BJ (cell line): ENCODE measurements at regions not wholly inside any gene's neighbourhood (a gene's known extent, or its start where the extent isn't known, plus 50 kb on each side); places are given as distances from the start of the nearest gene placed in this dataset. TPM values are rescaled to one million over a fixed set of nuclear protein-coding genes. Genes with fewer than 3 reads are reported as not detected.

ENCODE experiments used
- CTCF ChIA-PET: fragments of 350-600 bp; formaldehyde crosslinking; extraction: SDS; loops from one replicate; lab custom pipeline; 2021; ENCODE audit warnings: antibody characterized with exemption, inconsistent platforms; lab: Yijun Ruan, JAX
- POLR2A ChIA-PET: fragments of 300-600 bp; sonication (Branson Sonifier 250); formaldehyde crosslinking; extraction: SDS; loops from one replicate; lab custom pipeline; 2021; ENCODE audit warnings: antibody characterized with exemption; lab: Charles Lee
- DNase-seq: peaks from one replicate; pipeline ENCODE4 v3.0.0-alpha.2; 2011; ENCODE audit warnings: low read depth
- H3K27me3 ChIP-seq: 2 replicates; pipeline ENCODE4 v1.6.0; 2011; ENCODE audit warnings: low read length; ENCODE audit not compliant: control insufficient read depth, insufficient read depth
- H3K36me3 ChIP-seq: 2 replicates; pipeline ENCODE4 v1.5.1; 2011; ENCODE audit warnings: low read length; ENCODE audit not compliant: control insufficient read depth, insufficient read depth
- H3K4me3 ChIP-seq: 2 replicates; pipeline ENCODE4 v1.5.1; 2011; ENCODE audit warnings: low read depth, mild to moderate bottlenecking, control low read depth, low read length
- CTCF ChIP-seq: IDR thresholded peaks from 2 replicates; pipeline ENCODE4 v1.5.1; 2011; ENCODE audit warnings: low read depth, mild to moderate bottlenecking, control low read depth, inconsistent platforms, low read length, moderate library complexity; ENCODE audit not compliant: insufficient read depth
- small RNA-seq: library from RNA; depleted of rRNA; stranded (forward); fragments of <200 nt; gene quantifications from one replicate; pipeline ENCODE3, GENCODE V24; 2012; ENCODE audit warnings: low replicate concordance, low read depth; ENCODE audit not compliant: insufficient read length

DNA sequence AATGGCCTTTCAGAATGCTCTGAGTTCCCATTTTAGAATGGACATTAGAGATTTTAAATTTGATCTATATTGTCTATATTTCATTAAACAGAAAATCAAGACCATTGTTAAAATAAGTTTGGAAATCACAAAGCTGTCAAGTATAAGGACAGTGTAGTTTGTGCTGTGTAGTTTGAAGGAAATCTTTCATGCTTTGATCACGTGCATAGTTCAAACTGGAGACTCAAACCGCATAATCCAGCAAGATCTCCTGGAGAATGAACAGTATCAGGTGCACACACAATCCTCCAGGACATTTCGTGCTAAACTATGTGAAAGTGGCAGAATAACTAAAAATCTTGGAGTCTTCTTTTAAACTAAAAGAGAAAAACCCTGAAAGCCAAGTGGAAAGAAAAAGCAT, 60.8 kb upstream of the TBXT start:
- CTCF ChIA-PET = no interaction called here
- no peaks in the 10 kb centered on the region for H3K36me3 ChIP-seq
- no peak for TF ChIP-seq CTCF
- no peaks in the 10 kb centered on the region for H3K27me3 ChIP-seq
- no peak overlapping the region for H3K4me3 ChIP-seq
- DNase-seq = no peak
- POLR2A ChIA-PET = no interaction called here

DNA sequence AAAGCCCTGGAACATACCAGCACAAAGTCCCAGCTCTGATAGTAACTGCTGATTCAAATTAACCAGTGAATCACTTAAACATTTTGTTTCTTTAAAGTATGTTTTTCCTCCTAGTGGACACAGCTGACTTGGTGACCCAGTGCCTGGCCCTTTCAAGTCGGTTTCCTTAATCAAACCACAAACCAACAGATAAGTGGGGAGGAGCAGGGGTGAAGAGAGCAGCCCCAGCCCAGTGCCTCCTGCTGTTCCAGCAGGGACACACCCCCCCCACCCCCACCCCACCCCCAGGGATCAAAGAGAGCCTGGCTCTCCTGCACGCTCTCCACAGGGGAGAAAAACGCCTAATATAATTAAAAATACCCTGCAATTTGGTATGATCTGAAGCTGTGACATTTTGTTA, 55.4 kb upstream of the TBXT start:
- CTCF ChIA-PET = no interaction called here

DNA sequence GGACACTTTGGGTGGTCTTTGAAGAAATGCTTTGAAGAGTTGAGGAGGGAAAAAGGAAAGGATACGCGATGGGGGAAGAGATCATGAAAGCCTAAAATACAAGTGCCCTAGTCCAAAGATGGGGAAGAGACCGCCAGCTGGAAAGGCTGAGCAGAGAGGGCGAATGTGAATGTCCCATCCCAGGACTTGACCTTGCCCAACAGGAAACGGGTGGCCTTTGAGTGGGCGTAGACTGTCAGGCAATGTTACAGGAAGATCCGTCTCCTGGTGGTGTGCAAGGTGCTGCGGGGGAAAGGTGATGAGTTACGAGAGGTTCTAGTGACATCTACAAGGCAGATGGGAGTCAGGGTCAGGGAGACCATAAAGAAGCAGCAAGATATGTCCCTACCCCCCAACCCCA, 55.0 kb upstream of the TBXT start:
- ChIA-PET CTCF (no interaction called here), POLR2A (no interaction called here)
- no peaks in the 10 kb centered on the region for H3K27me3 ChIP-seq
- no peak overlapping the region for H3K4me3 ChIP-seq
- no peaks in the 10 kb centered on the region for H3K36me3 ChIP-seq
- no peak for DNase-seq
- TF ChIP-seq CTCF = no peak

More for the DNA sequence above, 55.4 kb upstream of the TBXT start:
- POLR2A ChIA-PET = no interaction called here
- TF ChIP-seq CTCF = no peak
- H3K27me3 ChIP-seq = no peaks in the 10 kb centered on the region
- no peak for DNase-seq
- no peaks in the 10 kb centered on the region for H3K36me3 ChIP-seq
- H3K4me3 ChIP-seq = no peak overlapping the region

DNA sequence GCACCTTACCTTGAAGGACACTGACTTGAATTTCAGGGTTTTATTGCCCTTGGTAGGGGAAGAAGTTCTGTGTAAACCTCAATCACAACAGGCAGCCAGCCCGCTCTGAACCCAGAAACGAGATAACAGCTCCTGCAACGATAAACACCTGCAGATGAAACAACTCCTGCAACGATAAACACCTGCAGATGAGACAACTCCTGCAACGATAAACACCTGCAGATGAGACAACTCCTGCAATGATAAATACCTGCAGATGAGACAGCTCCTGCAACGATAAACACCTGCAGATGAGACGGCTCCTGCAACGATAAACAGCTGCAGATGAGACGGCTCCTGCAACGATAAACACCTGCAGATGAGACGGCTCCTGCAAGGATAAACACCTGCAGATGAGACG, 54.0 kb upstream of the TBXT start:
- ChIA-PET POLR2A (no interaction called here), CTCF (no interaction called here)
- Histone ChIP-seq H3K27me3 (no peaks in the 10 kb centered on the region), H3K4me3 (no peak overlapping the region), H3K36me3 (no peaks in the 10 kb centered on the region)
- DNase-seq = no peak
- no peak for TF ChIP-seq CTCF

- no peak for DNase-seq
- no peaks in the 10 kb centered on the region for H3K27me3 ChIP-seq
- POLR2A ChIA-PET = no interaction called here
- no peaks in the 10 kb centered on the region for H3K36me3 ChIP-seq
- H3K4me3 ChIP-seq = no peak overlapping the region
- TF ChIP-seq CTCF = no peak
- CTCF ChIA-PET = no interaction called here
Observed at GRCh38 chr6:166221040-166221439, 53.4 kb upstream of the TBXT start.

Small RNA genes lying in the stretch of these regions (small RNA-seq; reads per million reads assigned to genes)
- gene AL121956.5 (not detected), gene GNG5P1 (not detected)
